ENCODE measurements at regions not wholly inside any gene's neighbourhood (a gene's known extent, or its start where the extent isn't known, plus 50 kb on each side); places are given as distances from the start of the nearest gene placed in this dataset.

DNA sequence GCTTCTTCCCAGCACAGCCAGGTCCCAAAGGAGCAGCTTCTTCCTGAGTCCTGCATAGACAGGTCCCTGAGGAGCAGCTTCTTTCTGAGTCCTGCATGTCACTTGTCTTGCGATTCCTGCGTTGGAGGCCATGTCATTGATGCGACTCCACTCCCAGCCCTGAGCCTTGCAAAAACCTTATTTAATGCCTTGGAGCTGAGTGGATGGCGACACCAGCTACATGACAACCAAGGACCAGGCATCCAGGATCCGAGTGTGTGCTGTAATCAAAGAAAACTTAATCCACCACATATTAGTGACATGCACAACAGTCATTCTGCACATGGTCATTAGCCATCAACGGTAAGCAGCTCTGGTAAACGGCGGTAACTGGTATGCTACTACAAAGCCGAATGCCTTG is 315.8 kb downstream of the TEX29 start:
- TF ChIP-seq, protein P1, sequence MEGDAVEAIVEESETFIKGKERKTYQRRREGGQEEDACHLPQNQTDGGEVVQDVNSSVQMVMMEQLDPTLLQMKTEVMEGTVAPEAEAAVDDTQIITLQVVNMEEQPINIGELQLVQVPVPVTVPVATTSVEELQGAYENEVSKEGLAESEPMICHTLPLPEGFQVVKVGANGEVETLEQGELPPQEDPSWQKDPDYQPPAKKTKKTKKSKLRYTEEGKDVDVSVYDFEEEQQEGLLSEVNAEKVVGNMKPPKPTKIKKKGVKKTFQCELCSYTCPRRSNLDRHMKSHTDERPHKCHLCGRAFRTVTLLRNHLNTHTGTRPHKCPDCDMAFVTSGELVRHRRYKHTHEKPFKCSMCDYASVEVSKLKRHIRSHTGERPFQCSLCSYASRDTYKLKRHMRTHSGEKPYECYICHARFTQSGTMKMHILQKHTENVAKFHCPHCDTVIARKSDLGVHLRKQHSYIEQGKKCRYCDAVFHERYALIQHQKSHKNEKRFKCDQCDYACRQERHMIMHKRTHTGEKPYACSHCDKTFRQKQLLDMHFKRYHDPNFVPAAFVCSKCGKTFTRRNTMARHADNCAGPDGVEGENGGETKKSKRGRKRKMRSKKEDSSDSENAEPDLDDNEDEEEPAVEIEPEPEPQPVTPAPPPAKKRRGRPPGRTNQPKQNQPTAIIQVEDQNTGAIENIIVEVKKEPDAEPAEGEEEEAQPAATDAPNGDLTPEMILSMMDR (IDR thresholded peaks at IDR 0.05): no peak
- TF ChIP-seq NFATC4 (CRISPR knock-in tag; IDR thresholded peaks at IDR 0.05): no peak
- no peak for TF ChIP-seq KAT7 (CRISPR knock-in tag; IDR thresholded peaks at IDR 0.05; ENCODE audit: borderline replicate concordance)

Measured in WTC11 (cell line).